Fibroblast of mammary gland (primary cell): ENCODE measurements at regions not wholly inside any gene's neighbourhood (a gene's known extent, or its start where the extent isn't known, plus 50 kb on each side); places are given as distances from the start of the nearest gene placed in this dataset.

Experiments
- DNase-seq: peaks from one replicate; pipeline ENCODE4 v3.0.0-alpha.2; 2010; ENCODE audit warnings: low read depth
- H3K4me3 ChIP-seq: 2 replicates; pipeline ENCODE4 v1.5.1; 2011; ENCODE audit warnings: low read depth, mild to moderate bottlenecking, low read length, moderate library complexity; ENCODE audit not compliant: control insufficient read depth
- TF ChIP-seq, protein P1 (sequence below): conservative IDR thresholded peaks from 2 replicates; pipeline ENCODE4 v1.5.1; 2011; ENCODE audit warnings: low read depth, low read length, inconsistent platforms; ENCODE audit not compliant: control insufficient read depth, insufficient read depth

GRCh38 chr9:86168256-86168655 lies 68.9 kb upstream of the GOLM1 start:
- H3K4me3 ChIP-seq = no peak overlapping the region
- DNase-seq = no peak
- TF ChIP-seq, protein P1, sequence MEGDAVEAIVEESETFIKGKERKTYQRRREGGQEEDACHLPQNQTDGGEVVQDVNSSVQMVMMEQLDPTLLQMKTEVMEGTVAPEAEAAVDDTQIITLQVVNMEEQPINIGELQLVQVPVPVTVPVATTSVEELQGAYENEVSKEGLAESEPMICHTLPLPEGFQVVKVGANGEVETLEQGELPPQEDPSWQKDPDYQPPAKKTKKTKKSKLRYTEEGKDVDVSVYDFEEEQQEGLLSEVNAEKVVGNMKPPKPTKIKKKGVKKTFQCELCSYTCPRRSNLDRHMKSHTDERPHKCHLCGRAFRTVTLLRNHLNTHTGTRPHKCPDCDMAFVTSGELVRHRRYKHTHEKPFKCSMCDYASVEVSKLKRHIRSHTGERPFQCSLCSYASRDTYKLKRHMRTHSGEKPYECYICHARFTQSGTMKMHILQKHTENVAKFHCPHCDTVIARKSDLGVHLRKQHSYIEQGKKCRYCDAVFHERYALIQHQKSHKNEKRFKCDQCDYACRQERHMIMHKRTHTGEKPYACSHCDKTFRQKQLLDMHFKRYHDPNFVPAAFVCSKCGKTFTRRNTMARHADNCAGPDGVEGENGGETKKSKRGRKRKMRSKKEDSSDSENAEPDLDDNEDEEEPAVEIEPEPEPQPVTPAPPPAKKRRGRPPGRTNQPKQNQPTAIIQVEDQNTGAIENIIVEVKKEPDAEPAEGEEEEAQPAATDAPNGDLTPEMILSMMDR = no peak

DNA sequence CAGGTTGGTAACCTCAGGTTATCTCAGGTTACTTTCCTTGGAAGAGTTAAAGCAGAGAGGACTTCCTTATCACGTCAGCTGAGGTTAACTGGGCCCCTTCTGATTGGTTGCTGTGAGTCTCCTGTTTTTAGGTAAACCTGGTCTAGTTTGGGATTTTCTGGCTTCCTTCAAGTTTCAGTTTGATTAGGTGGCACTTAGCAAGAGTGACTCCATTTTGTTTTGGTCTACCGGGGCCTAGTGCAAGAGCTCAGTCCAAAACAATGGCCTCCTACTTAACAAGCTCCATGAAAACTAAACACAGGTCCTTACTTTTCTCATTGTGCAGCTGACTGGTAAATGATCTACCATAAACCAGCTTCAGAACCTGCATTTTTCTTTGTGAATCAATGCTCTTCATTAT lies 67.2 kb upstream of the GOLM1 start:
- no peak overlapping the region for H3K4me3 ChIP-seq
- TF ChIP-seq, protein P1 = no peak
- DNase-seq = no peak

DNA sequence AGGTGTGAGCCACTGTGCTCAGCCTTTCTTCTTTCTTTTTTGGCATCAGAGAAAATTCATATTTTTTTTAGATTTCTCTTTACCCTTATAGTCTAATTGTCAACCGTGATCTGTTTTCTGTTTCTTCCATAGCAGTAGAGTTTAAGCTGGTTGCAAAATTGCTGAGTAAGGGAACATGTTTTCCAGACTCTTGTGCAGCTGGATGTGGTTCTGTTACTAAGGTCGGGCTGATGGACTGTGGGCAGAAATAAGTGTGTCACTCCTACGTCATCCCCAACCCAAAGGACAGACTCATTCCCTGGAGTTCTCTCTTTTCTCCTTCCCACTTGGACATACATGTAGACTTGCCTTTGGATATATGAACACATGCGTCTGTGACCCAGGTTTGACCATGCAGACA lies 64.1 kb upstream of the GOLM1 start:
- TF ChIP-seq, protein P1 = no peak
- H3K4me3 ChIP-seq = no peak overlapping the region
- peak; percentile 66 for DNase-seq
